Superior temporal gyrus (tissue), 1 donor: ENCODE measurements at regions not wholly inside any gene's neighbourhood (a gene's known extent, or its start where the extent isn't known, plus 50 kb on each side); places are given as distances from the start of the nearest gene placed in this dataset.
"Not testable (repeated sequence)": the region's sequence is repeated elsewhere in the genome, so short reads cannot be mapped to it uniquely, and the experiment has no call there.

Experiments used
- DNase-seq: peaks from one replicate; pipeline ENCODE4 v3.0.0-alpha.2; 2016; ENCODE audit errors: extremely low spot score

DNA sequence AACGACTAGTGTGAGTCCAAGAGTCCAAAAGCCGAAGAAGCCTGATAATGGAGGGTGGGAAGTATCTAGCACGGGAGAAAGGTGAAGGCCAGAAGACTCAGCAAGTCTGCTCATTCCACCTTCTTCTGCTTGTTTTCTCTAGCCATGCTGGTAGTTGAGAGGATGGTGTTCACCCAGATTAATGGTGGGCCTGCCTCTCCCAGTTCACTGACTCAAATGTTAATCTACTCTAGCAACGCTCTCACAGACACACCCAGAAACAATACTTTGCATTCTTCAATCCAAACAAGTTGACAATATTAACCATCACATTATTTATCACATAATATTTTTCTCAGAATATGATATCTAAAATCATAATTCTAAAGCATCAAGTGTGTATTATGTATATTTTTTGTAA lies 1055.1 kb upstream of the PCDH10 start:
- DNase-seq = no peak

DNA sequence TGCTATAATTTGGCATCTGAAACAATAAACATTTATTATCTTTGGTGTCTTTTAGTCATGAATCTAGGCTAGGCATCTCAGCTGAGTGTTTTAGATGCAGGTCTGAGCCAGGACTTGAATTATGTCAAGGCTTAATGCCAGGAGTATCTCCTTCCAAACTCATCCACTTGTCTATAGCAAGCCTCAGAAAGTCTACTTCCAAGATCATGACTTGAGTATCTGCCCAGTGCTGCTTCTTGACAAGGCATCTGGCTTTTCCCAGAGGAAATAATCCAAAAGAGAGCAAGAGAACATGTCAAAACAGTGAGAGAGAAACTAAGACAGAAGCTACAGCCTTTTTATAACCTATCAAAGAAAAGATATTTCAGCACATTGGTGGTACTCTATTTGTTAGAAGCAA lies 1052.1 kb upstream of the PCDH10 start:
- no peak for DNase-seq

- no peak for DNase-seq
These were observed 1047.6 kb upstream of the PCDH10 start for GRCh38 chr4:132101526-132101925.

- DNase-seq = no peak
These were observed 1040.3 kb upstream of the PCDH10 start for GRCh38 chr4:132108784-132109183.

DNA sequence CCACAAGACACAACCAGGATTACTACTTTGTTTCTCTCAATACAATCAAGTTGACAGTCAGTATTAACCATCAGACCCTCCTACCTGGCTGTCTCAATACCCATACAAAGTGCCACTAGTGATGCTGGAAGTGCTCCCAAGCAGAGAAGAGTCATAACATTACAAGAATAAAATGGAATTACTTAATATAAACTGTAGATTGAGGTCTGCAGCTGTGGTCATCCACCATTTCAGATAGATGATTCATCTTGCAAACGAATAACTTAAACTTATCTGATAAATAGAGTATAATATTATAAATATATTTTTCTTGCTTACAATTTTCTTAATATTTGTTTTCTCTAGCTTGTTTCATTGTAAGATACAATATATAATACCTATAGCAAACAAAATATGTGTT lies 1034.2 kb upstream of the PCDH10 start:
- no peak for DNase-seq

DNA sequence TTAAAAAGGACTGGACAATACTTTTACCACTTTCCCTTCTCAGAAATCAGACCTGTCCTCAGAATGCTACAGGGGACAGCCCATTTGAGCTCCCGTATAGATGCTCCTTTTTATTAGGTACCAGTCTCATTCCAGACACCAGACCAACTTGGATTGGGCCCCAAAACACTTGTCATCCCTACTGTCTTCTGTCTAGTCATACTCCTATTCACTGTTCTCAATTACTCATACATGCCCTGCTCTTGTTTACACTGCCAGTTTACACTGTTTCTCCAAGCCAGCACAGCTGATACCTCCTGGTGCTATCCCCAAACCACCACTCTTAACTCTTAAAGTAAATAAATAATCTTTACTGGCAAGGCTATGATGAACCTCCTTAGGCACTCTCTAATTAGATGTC lies 1026.4 kb upstream of the PCDH10 start:
- not testable (repeated sequence) for DNase-seq

DNA sequence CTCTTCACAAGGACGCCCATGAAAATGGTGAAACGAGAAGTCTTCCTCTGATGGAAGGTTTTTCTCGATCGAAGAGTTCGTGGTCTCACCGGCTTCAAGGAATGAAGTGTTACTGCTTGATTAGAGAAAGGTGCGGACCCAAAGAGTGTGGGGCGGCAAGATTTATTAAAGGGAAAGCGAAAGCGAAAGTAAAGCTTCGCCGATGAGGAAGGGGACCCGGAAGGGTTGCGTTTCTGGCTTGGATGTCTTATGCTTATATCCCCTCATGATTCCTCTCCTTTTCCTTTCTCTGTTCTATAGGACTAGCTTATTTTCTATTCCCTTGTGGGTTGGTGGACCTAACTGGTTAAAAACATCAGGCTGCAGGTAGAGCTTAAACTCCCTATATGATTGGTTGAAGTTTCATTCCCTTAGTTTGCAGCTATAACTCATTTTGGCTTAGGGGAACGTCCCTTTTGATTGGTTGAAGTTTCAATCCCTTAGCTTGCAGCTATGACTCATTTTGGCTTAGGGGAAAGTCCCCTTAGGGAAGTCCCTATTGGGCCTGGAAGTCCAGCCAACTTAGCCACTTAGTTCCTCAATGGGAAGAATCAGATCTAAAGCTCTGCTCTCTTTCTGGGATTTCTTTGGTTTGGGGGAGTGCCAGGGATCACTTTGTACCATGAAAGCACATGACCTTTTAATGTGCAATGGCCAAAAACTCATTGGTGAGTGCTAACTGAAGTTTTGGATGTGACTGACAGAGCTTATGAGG lies 1025.0 kb upstream of the PCDH10 start:
- no peak for DNase-seq

- no peak for DNase-seq
These were observed 1024.5 kb upstream of the PCDH10 start for GRCh38 chr4:132124624-132124974.

- no peak for DNase-seq
These were observed 1024.0 kb upstream of the PCDH10 start for GRCh38 chr4:132125131-132125530.

DNA sequence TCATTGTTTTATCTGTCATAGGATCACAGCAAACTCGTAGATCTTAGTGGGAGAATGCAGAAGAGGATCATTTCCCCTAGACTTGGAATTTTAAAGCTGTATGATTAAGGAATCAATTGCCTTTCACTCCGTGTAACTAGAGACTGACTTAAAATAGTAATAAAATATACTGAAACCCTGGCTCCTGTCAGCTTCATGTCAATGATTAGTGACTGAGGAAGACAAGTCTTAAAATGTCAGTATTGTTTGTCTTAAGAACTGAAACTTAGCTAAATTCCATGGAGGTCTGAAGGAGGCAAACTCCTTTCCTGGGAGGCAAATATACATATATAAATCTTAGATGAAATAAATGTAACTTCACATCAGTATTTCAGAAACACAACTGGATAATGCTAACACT lies 1016.7 kb upstream of the PCDH10 start:
- no peak for DNase-seq

DNA sequence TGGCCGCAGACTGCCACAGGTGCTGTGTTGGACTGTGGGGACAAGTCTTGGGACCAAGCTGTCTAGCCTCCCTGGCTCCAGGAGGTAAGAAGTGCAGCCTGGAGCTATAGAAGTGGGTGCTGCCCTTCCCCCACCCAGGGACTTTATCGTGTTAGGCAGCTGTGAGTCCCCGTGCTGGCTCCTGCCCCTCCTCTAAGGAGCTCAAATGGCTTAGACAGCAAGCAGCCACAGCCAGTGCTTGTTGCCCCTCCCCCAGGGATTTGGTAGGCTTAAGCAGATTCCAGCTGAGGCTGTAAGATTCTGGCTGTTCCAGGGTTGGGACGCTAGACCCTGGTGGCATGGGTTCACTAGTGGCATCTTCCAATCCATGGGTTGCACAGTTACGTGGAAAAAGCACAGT lies 979.4 kb upstream of the PCDH10 start:
- DNase-seq = no peak

DNA sequence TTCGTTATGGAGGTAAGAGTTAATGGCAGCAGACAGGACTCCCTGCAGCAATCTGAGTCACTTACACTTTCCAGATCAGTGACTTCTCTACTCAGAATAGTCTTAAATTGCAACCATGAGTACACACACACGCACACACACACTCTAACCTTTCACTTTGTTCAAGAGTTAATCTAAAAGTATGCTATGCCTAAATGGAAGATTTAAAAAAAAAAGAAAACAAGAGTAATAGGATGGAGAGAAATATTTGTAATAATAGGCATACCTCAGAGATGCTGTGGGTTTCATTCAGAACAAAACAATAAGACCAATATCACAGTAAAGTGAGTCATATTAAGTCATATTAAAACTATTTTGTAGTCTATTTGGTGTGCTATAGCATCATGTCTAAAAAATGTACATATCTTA lies 969.1 kb upstream of the PCDH10 start:
- DNase-seq = no peak

DNA sequence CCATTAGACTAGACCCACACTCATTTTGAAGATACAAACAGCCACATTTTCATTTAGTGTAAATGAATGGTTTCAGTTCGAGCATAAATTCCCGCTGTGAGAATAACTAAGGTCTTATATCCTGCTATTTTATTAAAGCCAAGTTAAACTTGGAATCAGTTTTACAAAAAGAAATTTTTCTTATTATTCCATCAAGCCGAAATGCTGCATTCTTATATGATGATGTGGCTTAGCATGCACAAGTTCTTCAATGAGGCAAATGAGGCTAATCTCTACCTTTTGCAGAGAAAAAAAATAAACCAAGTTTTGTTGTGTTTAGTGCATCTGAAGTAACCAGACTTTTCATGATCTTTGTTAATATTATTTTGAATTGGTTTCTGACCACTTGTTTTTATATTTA lies 953.9 kb upstream of the PCDH10 start:
- no peak for DNase-seq

GRCh38 chr4:132203618-132204017 lies 945.5 kb upstream of the PCDH10 start:
- DNase-seq = no peak

DNA sequence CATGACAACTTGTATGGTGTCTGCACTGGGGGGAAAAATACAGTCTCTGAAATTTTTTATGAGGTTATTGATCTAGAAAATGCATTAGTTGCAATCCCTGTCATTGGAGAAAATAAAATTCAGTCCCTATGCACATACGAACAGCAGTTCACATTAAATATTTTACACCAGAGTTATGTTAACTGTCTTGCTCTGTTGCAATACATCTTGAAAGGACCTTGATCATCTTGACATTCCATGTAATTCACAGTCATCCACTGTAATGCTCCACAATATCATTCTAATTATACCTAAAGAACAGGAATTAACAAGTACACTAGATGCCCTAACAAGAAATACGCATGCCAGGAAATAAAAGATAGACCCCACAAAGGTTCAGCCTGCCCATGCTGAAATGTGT lies 934.6 kb upstream of the PCDH10 start:
- no peak for DNase-seq

DNA sequence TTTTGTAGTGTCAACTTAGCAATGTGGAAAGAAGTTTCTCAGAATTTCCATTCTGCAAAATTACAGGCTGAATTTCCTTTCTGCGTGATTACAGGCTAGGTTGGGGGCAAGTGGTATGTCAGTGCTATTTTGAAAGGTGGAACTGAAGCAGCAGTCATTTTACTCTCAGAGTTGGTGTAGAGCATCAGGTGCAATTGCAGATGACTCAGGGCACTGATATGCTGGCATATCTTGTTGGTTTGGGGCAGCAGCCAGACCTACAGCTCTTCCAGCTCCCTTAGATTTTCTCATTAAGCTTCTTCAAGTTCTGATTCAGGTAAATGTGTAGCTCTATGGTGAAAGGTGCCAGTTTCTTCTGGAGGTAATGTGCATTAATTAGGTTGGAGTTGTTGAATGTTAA lies 930.7 kb upstream of the PCDH10 start:
- DNase-seq = no peak

- DNase-seq = no peak
These were observed 921.8 kb upstream of the PCDH10 start for GRCh38 chr4:132227151-132227856.

DNA sequence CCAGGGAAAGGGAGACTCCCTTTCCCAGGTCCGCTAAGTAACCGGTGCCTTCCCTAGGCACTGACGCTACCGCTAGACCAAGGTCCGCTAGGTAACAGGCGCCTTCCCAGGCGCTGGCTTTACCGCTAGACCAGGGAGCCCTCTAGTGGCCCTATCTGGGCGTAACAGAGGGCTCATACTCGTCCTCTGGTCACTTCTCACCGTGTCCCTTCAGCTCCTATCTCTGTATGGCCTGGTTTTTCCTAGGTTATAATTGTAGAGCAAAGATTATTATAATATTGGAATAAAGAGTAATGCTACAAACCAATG lies 921.3 kb upstream of the PCDH10 start:
- DNase-seq = not testable (repeated sequence)

GRCh38 chr4:132228676-132229075 lies 920.4 kb upstream of the PCDH10 start:
- DNase-seq = no peak

DNA sequence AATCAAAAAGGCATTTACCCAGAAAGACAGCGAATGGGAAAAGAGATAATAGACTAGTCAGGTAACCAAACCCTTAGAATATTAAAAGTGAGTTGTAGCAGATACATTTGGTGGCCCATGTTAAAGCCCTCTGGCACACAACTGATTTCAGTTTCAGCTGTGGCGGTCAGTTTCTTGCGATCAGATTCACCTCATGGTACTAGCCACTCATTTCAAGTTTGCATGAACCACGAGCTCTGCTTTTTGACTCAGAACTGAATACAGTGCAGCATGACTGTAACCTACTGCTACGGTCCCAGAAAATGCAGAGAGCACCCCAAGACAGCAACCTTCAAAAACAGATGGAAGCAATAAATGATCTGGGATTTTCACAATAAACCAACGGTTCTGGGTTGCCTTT lies 919.1 kb upstream of the PCDH10 start:
- no peak for DNase-seq

GRCh38 chr4:132238697-132239096 lies 910.4 kb upstream of the PCDH10 start:
- DNase-seq = no peak

DNA sequence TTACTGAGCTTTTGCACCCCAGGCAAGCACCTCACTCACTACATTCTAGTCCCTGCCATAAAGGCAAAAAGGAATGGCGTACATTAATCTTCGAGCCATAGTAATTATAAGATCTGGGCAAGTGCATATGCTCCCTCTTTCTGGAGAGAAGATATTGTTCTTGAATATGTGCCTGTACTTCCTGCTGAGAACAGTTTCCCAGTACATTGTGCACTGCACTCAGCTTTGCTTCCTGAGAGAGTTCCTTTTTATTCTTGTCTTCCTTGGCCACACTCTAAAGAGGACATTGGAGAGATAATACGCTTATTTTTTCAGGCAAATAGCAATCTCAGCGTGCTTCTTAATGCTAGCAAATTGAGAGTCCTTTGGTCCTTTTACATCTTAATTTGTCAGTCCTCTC lies 909.0 kb upstream of the PCDH10 start:
- no peak for DNase-seq

DNA sequence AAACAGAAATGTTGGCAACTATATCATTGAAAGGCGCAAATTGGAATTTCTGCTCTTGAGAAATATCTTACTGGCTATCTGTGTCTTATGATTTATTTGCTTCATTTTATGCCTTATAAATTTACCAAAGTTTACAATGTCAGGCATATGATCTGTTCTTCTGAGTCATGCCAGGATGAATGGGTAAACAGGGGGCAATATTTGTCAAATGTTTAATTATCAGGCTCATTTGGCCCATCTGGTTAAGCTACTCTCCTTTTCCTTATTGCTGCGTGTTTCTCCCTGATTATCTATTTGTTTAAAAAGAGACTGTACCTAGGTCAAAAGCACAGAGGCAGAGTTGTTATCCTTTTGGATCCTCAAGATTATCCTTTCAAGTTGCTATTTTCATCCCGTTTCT lies 903.8 kb upstream of the PCDH10 start:
- DNase-seq = no peak

DNA sequence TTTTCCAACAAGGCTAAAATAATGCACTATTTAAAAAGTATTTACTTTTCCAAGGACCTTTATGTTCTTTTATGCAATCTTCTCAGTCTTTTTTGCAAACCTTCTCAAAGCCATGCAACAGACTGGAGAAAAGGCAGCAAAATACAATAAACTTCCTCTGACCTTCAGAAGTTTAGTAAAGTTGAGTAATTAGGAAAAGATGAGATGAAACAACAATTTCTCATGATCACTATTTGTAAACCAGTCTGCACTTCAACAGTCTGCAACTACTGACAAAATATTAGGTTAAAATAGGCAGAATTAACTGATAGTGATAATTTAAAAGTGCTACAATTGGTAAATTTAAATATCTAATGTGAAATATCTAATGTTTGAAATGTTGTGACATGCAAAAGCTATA lies 884.9 kb upstream of the PCDH10 start:
- DNase-seq = no peak
